ENCODE measurements at regions not wholly inside any gene's neighbourhood (a gene's known extent, or its start where the extent isn't known, plus 50 kb on each side); places are given as distances from the start of the nearest gene placed in this dataset.
"Not testable (repeated sequence)": the region's sequence is repeated elsewhere in the genome, so short reads cannot be mapped to it uniquely, and the experiment has no call there.

- no peaks in the 10 kb centered on the region for H3K27me3 Mint-ChIP-seq
- ChIA-PET POLR2A (no interaction called here), CTCF (no interaction called here)
- no peak overlapping the region for H3K4me3 Mint-ChIP-seq
- H3K9me3 Mint-ChIP-seq: no peaks in the 10 kb centered on the region
- no peak for DNase-seq
- no peaks in the 10 kb centered on the region for H3K36me3 Mint-ChIP-seq (ENCODE audit: low read depth)
- H3K4me1 Mint-ChIP-seq: no peaks in the 10 kb centered on the region
- no peak overlapping the region for H3K27ac Mint-ChIP-seq
These were observed 356.5 kb downstream of the TBL1XR1 start for GRCh38 chr3:176840641-176841286.

DNA sequence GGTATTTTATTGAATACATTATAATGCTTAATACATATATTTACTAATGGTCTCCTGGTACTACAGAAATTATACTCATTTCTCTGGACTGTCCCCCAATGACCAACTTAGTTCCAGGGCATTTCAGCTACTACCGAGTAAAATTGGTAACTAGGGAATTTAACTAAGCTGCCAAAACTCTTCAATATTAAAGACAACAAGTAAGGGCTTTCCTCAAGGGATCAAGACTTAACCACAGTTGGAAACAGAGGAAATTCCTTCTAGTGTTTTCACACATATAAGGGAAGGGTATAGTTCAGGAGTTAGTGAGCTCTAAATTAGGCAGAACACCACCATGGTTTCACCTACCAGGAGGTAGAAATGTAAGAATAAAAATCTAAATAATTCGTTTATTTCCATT, 357.4 kb downstream of the TBL1XR1 start:
- no peaks in the 10 kb centered on the region for H3K4me1 Mint-ChIP-seq
- H3K9me3 Mint-ChIP-seq: no peaks in the 10 kb centered on the region
- no peak overlapping the region for H3K27ac Mint-ChIP-seq
- H3K36me3 Mint-ChIP-seq (ENCODE audit: low read depth): no peaks in the 10 kb centered on the region
- H3K4me3 Mint-ChIP-seq: no peak overlapping the region
- ChIA-PET POLR2A (no interaction called here), CTCF (no interaction called here)
- no peak for DNase-seq
- no peaks in the 10 kb centered on the region for H3K27me3 Mint-ChIP-seq

DNA sequence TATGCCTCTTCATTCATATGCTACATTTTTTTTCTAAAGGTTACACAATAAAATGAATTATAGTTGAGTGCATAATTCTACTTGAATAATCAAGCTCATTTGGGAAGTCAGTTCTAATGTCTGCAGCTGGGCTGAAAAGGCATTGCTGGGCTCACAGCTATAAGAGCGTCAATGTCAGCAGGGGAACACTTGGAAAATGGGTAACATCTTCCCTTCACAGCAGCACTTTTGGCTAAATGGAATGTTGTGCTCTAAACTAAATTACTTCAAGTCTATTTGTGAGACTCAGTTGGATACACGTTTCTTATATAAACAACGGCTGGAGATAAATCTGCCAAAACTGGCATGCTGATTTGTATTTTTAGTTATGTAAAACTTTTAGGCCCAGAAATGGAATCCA, 357.8 kb downstream of the TBL1XR1 start:
- Mint-ChIP-seq H3K36me3 (ENCODE audit: low read depth) (no peaks in the 10 kb centered on the region), H3K4me1 (no peaks in the 10 kb centered on the region), H3K4me3 (no peak overlapping the region), H3K27ac (no peak overlapping the region), H3K9me3 (no peaks in the 10 kb centered on the region), H3K27me3 (no peaks in the 10 kb centered on the region)
- no peak for DNase-seq
- CTCF ChIA-PET: no interaction called here
- POLR2A ChIA-PET: no interaction called here

GRCh38 chr3:176827244-176827643, 370.0 kb downstream of the TBL1XR1 start:
- DNase-seq; H3K27me3 Mint-ChIP-seq; H3K4me3 Mint-ChIP-seq; POLR2A ChIA-PET; CTCF ChIA-PET; H3K36me3 Mint-ChIP-seq (ENCODE audit: low read depth); H3K9me3 Mint-ChIP-seq; H3K4me1 Mint-ChIP-seq; H3K27ac Mint-ChIP-seq: not testable (repeated sequence)

- Mint-ChIP-seq H3K27me3 (no peaks in the 10 kb centered on the region), H3K27ac (no peak overlapping the region), H3K36me3 (ENCODE audit: low read depth) (no peaks in the 10 kb centered on the region), H3K9me3 (peaks cover 2% of the 10 kb centered on the region), H3K4me1 (no peaks in the 10 kb centered on the region), H3K4me3 (no peak overlapping the region)
- POLR2A ChIA-PET: no interaction called here
- CTCF ChIA-PET: no interaction called here
- no peak for DNase-seq
These were observed 372.5 kb downstream of the TBL1XR1 start for GRCh38 chr3:176824811-176825210.

DNA sequence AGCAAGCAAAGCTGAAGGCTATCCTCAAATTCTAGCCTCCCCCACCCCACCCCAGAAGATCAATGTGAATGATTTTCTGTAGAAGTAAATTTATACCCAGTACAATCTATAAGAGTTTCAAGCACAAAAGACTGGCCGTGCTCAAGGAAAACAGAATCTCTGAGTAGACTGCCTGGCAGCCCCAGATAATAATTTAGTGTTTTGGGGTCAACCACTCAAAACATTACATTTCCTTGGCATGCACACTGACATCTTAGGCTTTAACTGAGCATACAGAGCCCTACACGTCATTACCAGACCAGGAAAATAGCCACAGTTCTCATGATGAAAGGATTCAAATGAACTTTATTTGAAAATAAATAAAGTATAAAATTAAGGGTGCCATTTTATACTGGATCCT, 376.5 kb downstream of the TBL1XR1 start:
- ChIA-PET CTCF (no interaction called here), POLR2A (no interaction called here)

GRCh38 chr3:176816937-176817336, 380.3 kb downstream of the TBL1XR1 start:
- Mint-ChIP-seq H3K27ac (no peak overlapping the region), H3K36me3 (ENCODE audit: low read depth) (no peaks in the 10 kb centered on the region), H3K4me1 (no peaks in the 10 kb centered on the region), H3K9me3 (no peaks in the 10 kb centered on the region), H3K4me3 (no peak overlapping the region), H3K27me3 (peaks cover 2% of the 10 kb centered on the region)
- no peak for DNase-seq
- ChIA-PET POLR2A (no interaction called here), CTCF (no interaction called here)

More for the DNA sequence above, 376.5 kb downstream of the TBL1XR1 start:
- Mint-ChIP-seq H3K27ac (no peak overlapping the region), H3K4me3 (no peak overlapping the region), H3K9me3 (peaks cover 2% of the 10 kb centered on the region), H3K27me3 (peaks cover 2% of the 10 kb centered on the region), H3K36me3 (ENCODE audit: low read depth) (no peaks in the 10 kb centered on the region), H3K4me1 (no peaks in the 10 kb centered on the region)
- DNase-seq: no peak

DNA sequence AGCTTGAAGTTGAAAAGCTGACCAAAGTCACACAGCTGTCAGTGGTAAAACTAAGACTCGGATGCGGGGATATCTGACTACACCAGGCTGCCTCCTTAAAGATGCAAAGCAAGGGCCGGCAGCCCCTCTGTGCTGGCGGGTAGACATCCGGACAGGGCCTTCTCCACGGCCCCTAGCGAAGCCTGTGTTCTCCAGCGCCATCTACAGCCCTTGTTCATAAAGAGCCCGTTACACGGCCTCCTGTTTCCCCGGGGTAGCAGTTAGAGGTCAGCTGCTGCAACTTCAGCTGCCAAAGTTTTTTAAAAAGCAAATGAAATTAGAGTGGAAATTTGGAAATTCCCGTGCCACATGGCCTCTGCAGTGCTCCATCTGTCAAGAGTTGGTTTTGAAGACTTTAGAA, 383.0 kb downstream of the TBL1XR1 start:
- ChIA-PET CTCF (no interaction called here), POLR2A (no interaction called here)
- Mint-ChIP-seq H3K4me1 (no peaks in the 10 kb centered on the region), H3K4me3 (no peak overlapping the region), H3K36me3 (ENCODE audit: low read depth) (no peaks in the 10 kb centered on the region), H3K9me3 (no peaks in the 10 kb centered on the region), H3K27ac (no peak overlapping the region), H3K27me3 (peaks cover 2% of the 10 kb centered on the region)
- peak; percentile 24 for DNase-seq

GRCh38 chr3:176807938-176808337, 389.3 kb downstream of the TBL1XR1 start:
- POLR2A ChIA-PET: no interaction called here
- Mint-ChIP-seq H3K4me3 (no peak overlapping the region), H3K9me3 (no peaks in the 10 kb centered on the region), H3K4me1 (no peaks in the 10 kb centered on the region), H3K36me3 (ENCODE audit: low read depth) (no peaks in the 10 kb centered on the region), H3K27me3 (no peaks in the 10 kb centered on the region), H3K27ac (no peak overlapping the region)
- CTCF ChIA-PET: no interaction called here
- DNase-seq: no peak

DNA sequence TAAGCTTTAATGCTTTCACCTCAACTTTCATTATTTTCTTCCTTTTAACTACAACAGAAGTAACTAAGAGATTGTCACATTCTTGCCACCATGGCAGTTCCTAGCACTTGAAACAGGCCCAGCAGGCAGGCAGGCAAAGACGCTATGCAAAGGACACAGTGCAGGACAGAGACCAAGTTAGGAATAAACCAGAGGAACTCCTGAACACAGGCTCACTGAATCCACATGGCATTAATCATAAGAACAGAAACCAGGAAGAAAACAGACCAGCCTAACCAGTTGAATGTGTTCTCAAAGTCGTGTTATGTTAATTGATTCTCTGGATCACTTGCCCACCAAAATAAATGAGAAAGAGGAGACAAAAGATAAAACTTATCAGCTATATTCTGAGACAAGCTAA, 397.6 kb downstream of the TBL1XR1 start:
- POLR2A ChIA-PET: no interaction called here
- H3K27me3 Mint-ChIP-seq: no peaks in the 10 kb centered on the region
- no peaks in the 10 kb centered on the region for H3K4me1 Mint-ChIP-seq
- CTCF ChIA-PET: no interaction called here
- H3K36me3 Mint-ChIP-seq (ENCODE audit: low read depth): no peaks in the 10 kb centered on the region
- H3K9me3 Mint-ChIP-seq: no peaks in the 10 kb centered on the region
- no peak overlapping the region for H3K4me3 Mint-ChIP-seq
- no peak overlapping the region for H3K27ac Mint-ChIP-seq
- DNase-seq: no peak

- Mint-ChIP-seq H3K4me3 (no peak overlapping the region), H3K36me3 (ENCODE audit: low read depth) (no peaks in the 10 kb centered on the region), H3K9me3 (no peaks in the 10 kb centered on the region), H3K27me3 (no peaks in the 10 kb centered on the region), H3K27ac (no peak overlapping the region), H3K4me1 (no peaks in the 10 kb centered on the region)
- CTCF ChIA-PET: no interaction called here
- POLR2A ChIA-PET: no interaction called here
- no peak for DNase-seq
These were observed 398.6 kb downstream of the TBL1XR1 start for GRCh38 chr3:176798680-176799079.

DNA sequence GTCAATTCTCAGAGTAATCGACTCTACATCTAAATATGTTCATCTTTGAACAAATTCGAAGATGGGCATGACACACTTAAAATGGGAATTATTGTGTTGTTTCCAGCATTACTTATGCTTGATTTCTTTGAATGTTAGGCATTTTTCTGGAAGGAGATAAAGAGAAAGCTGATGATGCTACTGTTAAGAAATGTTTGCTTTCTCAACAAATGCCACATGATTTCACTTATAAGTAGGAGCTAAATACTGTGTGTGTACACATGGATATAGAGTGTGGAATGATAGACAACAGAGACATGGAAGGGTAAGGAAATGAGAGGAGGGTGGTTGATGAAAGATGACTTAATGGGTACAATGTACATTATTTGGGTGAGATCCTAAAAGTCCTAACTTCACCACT, 400.9 kb downstream of the TBL1XR1 start:
- CTCF ChIA-PET: no interaction called here
- Mint-ChIP-seq H3K36me3 (ENCODE audit: low read depth) (no peaks in the 10 kb centered on the region), H3K4me1 (no peaks in the 10 kb centered on the region), H3K27me3 (no peaks in the 10 kb centered on the region), H3K27ac (no peak overlapping the region), H3K9me3 (no peaks in the 10 kb centered on the region), H3K4me3 (no peak overlapping the region)
- POLR2A ChIA-PET: no interaction called here
- DNase-seq: no peak

DNA sequence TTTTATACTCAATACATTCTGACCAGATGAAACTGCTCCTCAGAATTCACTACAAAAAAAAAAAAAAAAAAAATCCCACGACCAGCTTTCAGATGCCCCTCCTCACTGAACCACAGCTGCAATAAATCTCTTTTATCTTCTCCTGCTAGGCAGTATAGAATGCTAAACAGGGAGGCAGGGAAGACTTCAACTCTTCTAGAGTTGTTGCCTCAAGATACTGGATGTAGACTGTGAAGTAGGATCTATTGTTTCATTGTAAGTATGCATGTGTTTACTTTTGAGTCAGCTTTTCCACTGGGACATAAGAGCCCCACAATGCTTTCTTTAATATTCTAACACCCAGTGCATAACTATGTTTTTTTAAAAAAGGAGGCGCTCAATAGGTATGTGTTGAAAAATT, 401.4 kb downstream of the TBL1XR1 start:
- Mint-ChIP-seq H3K27me3 (no peaks in the 10 kb centered on the region), H3K4me3 (no peak overlapping the region), H3K36me3 (ENCODE audit: low read depth) (no peaks in the 10 kb centered on the region), H3K9me3 (no peaks in the 10 kb centered on the region), H3K4me1 (no peaks in the 10 kb centered on the region), H3K27ac (no peak overlapping the region)
- DNase-seq: no peak
- CTCF ChIA-PET: no interaction called here
- POLR2A ChIA-PET: no interaction called here

- no peak overlapping the region for H3K27ac Mint-ChIP-seq
- ChIA-PET CTCF (no interaction called here), POLR2A (no interaction called here)
- DNase-seq: no peak
- no peaks in the 10 kb centered on the region for H3K36me3 Mint-ChIP-seq (ENCODE audit: low read depth)
- no peak overlapping the region for H3K4me3 Mint-ChIP-seq
- H3K9me3 Mint-ChIP-seq: no peaks in the 10 kb centered on the region
- no peaks in the 10 kb centered on the region for H3K4me1 Mint-ChIP-seq
- H3K27me3 Mint-ChIP-seq: no peaks in the 10 kb centered on the region
These were observed 402.9 kb downstream of the TBL1XR1 start for GRCh38 chr3:176794406-176794805.

DNA sequence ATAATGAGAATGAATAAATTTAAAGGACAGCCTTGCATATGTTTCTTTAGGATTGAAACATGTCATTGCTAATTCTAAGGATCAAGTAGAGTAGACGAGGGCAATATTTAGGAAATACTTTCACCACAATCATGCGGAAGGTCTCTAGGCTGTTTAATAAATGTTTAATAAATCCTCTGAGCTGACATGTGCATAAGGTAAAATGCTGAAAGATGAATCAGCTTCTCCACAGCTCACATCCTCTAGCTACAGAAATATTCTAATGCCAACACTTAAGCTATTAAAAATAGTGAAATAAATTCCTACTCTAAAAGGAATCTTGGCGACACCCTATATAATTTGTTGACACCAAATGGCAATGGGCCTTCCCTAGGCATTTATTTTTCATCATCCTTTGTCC, 407.3 kb downstream of the TBL1XR1 start:
- H3K4me1 Mint-ChIP-seq: no peaks in the 10 kb centered on the region
- no peaks in the 10 kb centered on the region for H3K27me3 Mint-ChIP-seq
- no peaks in the 10 kb centered on the region for H3K9me3 Mint-ChIP-seq
- no peak for DNase-seq
- ChIA-PET CTCF (no interaction called here), POLR2A (no interaction called here)
- H3K4me3 Mint-ChIP-seq: no peak overlapping the region
- H3K27ac Mint-ChIP-seq: no peak overlapping the region
- H3K36me3 Mint-ChIP-seq (ENCODE audit: low read depth): no peaks in the 10 kb centered on the region

Measured in activated CD4-positive, alpha-beta memory T cell treated with anti-CD3 and anti-CD28 coated beads, Interleukin-2, amount 10 ng/mL, durations not matched to agents 7 days and 5 days (primary cell).